ENCODE measurements at regions not wholly inside any gene's neighbourhood (a gene's known extent, or its start where the extent isn't known, plus 50 kb on each side); places are given as distances from the start of the nearest gene placed in this dataset.

GRCh38 chr2:19216676-19217602 lies 141.5 kb downstream of the OSR1 start:
- Histone ChIP-seq H3K4me1 (no peaks in the 10 kb centered on the region), H3K9me3 (no peaks in the 10 kb centered on the region), H3K4me3 (no peak overlapping the region), H3K27ac (no peak overlapping the region), H3K27me3 (no peaks in the 10 kb centered on the region), H3K36me3 (no peaks in the 10 kb centered on the region)
- DNase-seq, result no peak
- 68% methylated on average over 2 of the region's 2 CpGs; no CpG with 5 or more reads in 1 of the 2 donors for WGBS, 2 donors (ENCODE audit: low coverage in 1 of 2)
- TF ChIP-seq CTCF (IDR thresholded peaks at IDR 0.05) (no peak), POLR2A (IDR thresholded peaks at IDR 0.05) (no peak), EP300 (IDR thresholded peaks at IDR 0.05; ENCODE audit: low read depth) (no peak), POLR2AphosphoS5 (IDR thresholded peaks at IDR 0.05) (no peak)
- intact Hi-C loops (cut with DNase I; ENCODE audit: low total_unique reads), result no loop called here
- in situ Hi-C loops (cut with MboI; ENCODE audit: low pct_ligation_motif_present in 1 of 4, low pct_unique_long_range_greater_than_20kb in 1 of 4, low sequenced_read_pairs in 3 of 4), result no loop called here

- Histone ChIP-seq H3K4me3 (no peak overlapping the region), H3K36me3 (no peaks in the 10 kb centered on the region), H3K9me3 (no peaks in the 10 kb centered on the region), H3K27me3 (no peaks in the 10 kb centered on the region), H3K4me1 (no peaks in the 10 kb centered on the region), H3K27ac (no peak overlapping the region)
- 91 to 100% methylated on average over 2 of the region's 2 CpGs for WGBS, 2 donors (ENCODE audit: low coverage in 1 of 2)
- intact Hi-C loops (cut with DNase I; ENCODE audit: low total_unique reads), result no loop called here
- no peak for DNase-seq
- no peak for TF ChIP-seq POLR2AphosphoS5 (IDR thresholded peaks at IDR 0.05)
- no peak for TF ChIP-seq CTCF (IDR thresholded peaks at IDR 0.05)
- no peak for TF ChIP-seq EP300 (IDR thresholded peaks at IDR 0.05; ENCODE audit: low read depth)
- in situ Hi-C loops (cut with MboI; ENCODE audit: low pct_ligation_motif_present in 1 of 4, low pct_unique_long_range_greater_than_20kb in 1 of 4, low sequenced_read_pairs in 3 of 4), result no loop called here
Observed at GRCh38 chr2:19216238-19216637, 142.2 kb downstream of the OSR1 start.

- no peaks in the 10 kb centered on the region for H3K4me1 ChIP-seq
- no peak overlapping the region for H3K4me3 ChIP-seq
- no peak overlapping the region for H3K27ac ChIP-seq
- H3K27me3 ChIP-seq, result no peaks in the 10 kb centered on the region
- in situ Hi-C loops (cut with MboI; ENCODE audit: low pct_ligation_motif_present in 1 of 4, low pct_unique_long_range_greater_than_20kb in 1 of 4, low sequenced_read_pairs in 3 of 4), result no loop called here
- H3K9me3 ChIP-seq, result no peaks in the 10 kb centered on the region
- TF ChIP-seq EP300 (IDR thresholded peaks at IDR 0.05; ENCODE audit: low read depth), result no peak
- 81 to 82% methylated on average over 3 to 5 of the region's 5 CpGs for WGBS, 2 donors (ENCODE audit: low coverage in 1 of 2)
- no peak for DNase-seq
- intact Hi-C loops (cut with DNase I; ENCODE audit: low total_unique reads), result no loop called here
- no peaks in the 10 kb centered on the region for H3K36me3 ChIP-seq
Observed at GRCh38 chr2:19214682-19215391, 143.6 kb downstream of the OSR1 start.

- Histone ChIP-seq H3K4me1 (no peaks in the 10 kb centered on the region), H3K4me3 (no peak overlapping the region), H3K9me3 (no peaks in the 10 kb centered on the region), H3K27ac (no peak overlapping the region), H3K27me3 (no peaks in the 10 kb centered on the region), H3K36me3 (no peaks in the 10 kb centered on the region)
- in situ Hi-C loops (cut with MboI; ENCODE audit: low pct_ligation_motif_present in 1 of 4, low pct_unique_long_range_greater_than_20kb in 1 of 4, low sequenced_read_pairs in 3 of 4) (no loop called here), intact Hi-C loops (cut with DNase I; ENCODE audit: low total_unique reads) (no loop called here)
- no peak for DNase-seq
- TF ChIP-seq POLR2AphosphoS5 (IDR thresholded peaks at IDR 0.05) (no peak), POLR2A (IDR thresholded peaks at IDR 0.05) (no peak), CTCF (IDR thresholded peaks at IDR 0.05) (no peak)
- WGBS, 2 donors (ENCODE audit: low coverage in 1 of 2), result 83 to 91% methylated on average over 5 to 7 of the region's 7 CpGs
Observed at GRCh38 chr2:19209575-19210341, 148.7 kb downstream of the OSR1 start.
